NCI-H1417 treated with DMSO at 0.1 percent for 48 hours (cell line): ENCODE measurements at regions not wholly inside any gene's neighbourhood (a gene's known extent, or its start where the extent isn't known, plus 50 kb on each side); places are given as distances from the start of the nearest gene placed in this dataset.

Experiments used
- DNase-seq: peaks from one replicate; lab custom pipeline; 2025; lab: John Stamatoyannopoulos, UW

DNA sequence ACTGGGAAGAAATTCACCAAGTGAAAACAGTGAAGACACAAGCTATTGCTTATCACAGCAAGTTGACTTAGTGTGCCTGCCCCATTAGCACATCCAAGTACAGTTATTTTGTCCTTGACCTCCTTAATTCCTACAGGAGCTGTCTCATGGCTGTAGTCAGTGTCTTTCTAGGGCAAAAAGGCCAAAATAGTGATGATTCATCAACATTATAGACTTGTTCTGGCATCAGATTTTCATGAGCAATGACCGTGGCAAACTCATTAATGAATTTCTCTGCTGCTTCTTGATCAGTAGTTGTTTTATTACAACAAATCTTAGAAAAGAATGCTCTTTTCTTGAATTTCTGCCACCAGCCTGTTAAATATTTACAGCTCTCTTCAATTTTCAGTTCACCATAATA, 1169.3 kb upstream of the DDX18 start:
- no peak for DNase-seq

DNA sequence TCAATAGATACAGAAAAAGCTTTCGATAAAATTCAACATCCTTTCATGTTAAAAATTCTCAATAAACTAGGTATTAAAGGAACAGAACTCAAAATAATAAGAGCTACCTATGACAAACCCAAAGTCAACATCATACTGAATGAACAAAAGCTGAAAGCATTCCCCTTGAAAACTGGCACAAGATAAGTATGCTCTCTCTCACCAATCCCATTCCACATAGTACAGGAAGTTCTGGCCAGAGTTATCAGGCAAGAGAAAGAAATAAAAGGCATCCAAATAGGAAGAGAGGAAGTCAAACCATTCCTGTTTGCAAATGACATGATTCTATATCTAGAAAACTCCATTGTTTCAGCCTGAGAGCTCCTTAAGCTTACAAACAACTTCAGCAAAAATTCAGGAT, 1145.8 kb upstream of the DDX18 start:
- DNase-seq, result no peak

DNA sequence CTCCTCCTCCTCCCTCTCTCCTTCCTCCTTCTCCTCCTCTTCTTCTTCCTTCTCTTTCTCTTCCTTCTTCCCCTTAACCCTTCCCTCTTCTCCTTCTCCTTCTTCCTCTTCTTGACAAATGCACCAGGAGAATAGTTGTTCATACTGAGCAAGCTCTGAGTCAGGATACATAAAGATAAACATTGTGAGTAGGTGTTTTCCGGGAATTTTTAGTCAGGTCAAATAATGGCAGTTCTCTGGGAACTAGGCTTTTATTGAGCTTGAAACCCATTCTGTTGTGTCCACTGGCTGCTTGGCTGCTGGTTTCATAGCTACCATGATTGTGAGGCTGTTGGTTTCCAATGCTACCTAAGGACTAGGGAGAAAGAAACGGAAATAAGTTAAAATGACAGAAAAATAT, 1144.7 kb upstream of the DDX18 start:
- DNase-seq, result no peak

DNA sequence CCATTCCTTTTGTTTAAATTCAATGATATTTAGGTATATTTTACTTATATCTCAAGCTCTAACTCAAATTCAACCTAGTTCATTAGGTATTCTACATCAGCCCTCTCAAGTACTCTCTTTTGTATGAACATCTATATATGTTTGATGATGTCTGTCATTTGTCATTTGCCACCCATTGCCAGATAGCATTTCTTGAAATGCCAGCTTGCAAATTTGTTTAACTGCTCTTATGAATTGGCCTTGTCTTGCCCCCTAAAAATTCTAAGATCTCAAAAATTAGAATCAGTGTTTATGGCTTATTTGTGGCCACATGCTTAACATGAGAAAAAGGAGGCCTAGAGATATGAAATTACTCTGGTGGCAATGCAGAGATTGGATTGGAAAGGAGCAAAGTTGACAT, 1140.3 kb upstream of the DDX18 start:
- DNase-seq, result no peak

DNA sequence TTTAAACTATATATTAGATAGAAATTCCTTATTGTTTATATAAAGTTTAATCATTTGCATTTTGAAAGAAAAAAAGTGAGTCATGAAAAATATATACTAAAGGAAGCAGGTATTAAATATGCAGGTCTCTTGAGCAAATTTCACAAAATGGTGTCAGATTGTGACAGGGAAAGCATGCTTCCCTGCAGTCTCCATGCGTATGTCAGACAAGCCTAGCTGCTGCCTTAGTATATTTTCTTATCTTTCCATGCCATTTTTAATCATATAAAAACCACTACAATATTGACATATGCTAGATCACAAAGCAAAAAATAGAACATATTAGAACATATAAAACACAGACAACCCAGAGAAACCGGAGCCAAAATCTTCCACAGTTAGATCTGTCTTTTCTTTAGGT, 1137.7 kb upstream of the DDX18 start:
- DNase-seq, result no peak

DNA sequence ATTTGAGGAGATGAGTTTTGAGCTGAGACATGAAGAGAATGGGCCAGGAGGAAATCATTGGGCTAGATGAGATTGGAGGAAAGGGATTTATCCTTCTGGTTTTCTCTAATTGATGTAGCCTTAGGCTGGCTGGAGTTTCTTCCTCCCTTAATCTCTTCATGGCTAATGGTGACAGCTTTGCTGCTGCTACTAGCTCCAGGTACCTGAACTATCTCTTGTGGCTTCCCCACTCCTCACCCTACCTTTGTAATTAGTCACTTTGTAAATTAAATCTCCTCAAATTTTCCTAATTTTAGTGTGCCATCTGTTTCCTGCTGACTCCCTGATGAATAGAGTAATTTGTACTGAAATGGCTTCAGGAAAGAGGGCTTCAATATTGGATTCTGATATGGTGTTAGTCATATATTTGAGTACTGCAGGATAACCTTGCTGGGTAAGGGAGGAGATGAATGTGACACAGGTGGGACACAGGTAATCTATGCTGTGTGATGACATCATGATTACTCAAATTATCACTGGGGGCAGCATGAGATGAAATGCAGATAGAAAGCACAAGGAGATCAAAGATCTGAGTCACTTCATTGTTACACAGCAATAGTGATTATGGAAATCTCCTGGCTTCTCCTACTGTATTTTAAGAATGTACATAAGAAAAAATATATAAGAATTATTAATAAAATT, 1134.1 kb upstream of the DDX18 start:
- no peak for DNase-seq

DNA sequence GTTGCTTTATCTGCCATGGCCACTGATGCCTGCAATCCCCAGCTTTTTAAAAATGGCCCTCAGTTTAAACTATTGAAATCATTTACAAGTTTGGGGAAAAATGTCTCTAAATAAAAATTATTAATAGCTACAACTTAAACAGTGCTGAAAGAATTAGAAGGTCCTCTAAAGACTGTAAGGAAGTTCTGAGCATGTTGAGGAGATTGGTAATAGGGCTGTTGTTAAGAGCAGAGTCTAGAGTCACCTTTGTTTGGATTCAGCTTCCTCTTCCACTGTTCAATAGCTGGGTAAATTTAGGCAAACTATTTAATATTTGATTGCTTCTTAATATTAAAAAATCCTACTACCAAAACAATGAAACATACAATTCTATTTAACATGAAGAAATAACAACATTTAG, 1127.1 kb upstream of the DDX18 start:
- no peak for DNase-seq

DNA sequence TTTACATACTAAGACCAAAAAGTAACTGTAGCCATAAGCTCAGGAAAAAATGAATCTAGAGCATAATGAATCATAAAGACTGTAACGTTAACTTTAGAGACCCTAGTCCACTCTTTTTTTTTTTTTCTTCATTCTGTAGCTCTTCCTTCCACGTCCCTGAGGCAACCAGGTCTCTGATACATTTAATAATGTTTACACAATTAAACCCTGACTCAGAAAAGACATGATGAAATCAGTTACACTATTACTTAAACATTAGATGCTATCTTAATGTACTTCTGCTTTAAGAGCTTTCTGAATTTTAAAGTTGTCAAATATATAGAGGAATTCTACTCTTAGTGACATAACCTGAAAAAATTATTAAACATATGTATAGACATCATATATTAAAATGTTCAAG, 1121.5 kb upstream of the DDX18 start:
- DNase-seq, result no peak

DNA sequence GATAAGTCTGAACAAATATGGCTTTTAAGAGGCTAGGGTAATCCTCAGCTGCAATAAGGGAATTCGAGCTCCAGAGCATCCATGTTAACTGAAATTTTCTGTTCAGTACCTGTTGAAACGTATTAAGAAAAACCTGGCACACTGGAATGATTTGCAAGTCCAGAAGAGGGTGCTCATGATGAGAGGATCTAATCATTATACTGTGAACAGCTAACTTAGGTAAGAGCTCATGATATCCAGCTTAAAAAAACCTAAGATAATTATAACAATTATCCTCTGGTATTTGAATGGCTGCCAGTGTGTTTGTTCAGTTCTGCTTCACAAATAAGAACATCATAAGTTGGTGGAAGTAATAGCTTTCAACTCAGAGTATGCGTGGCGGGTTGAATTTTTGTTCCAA, 1118.3 kb upstream of the DDX18 start:
- DNase-seq, result no peak

DNA sequence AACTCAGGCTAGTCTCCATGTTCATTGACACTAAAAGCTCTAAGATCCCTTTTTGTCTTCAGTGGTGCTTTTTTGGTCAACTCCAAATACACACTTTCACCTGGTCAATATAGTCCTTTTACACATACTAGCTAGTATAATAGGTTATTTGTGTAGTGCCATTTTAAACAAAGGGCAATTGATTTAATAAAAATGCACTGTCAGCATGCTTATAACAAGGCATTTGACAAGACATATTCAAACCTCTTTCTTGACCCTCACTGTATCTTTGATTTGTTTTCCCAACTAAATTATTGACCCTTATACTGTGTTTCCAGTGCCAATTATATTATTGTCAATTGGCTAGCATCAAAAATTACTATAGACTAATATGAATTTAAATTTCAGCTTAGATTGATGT, 1117.6 kb upstream of the DDX18 start:
- no peak for DNase-seq

DNA sequence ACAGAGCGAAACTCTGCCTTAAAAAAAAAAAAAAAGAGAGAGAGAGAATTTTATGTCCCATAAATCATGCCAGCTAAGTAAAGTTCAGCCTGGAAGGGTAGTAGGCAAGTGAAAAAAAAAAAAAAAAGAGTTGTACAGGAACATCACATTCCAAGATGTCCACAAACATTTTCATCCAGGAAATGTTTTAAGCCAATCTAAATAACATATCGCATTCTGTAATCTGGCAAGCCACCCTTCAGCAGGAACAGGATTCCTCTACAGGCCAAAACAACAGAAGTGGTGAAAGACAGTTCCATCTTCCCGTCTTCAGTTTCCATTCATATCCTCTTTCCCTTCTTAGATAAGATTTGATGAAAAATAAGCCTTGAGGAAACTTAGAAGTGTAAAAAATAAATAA, 1108.1 kb upstream of the DDX18 start:
- no peak for DNase-seq

DNA sequence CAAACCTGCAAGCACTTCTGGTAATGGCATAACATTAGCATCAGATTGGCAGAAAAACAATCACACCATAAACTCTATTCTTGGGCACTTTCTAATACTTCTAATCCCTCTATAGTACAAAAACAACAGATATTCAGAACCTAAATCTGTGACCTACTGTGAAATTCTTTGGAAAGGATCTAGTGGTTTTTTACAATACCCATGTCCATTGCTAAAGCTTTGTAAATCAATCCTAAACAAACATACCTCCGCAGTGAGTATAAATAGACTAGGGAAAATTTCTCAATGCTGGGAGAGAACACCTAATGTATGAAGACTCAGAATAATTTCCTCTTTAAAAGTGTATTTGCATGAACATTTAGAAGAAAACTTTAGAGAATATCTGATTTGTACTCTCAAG, 1098.5 kb upstream of the DDX18 start:
- DNase-seq, result no peak

DNA sequence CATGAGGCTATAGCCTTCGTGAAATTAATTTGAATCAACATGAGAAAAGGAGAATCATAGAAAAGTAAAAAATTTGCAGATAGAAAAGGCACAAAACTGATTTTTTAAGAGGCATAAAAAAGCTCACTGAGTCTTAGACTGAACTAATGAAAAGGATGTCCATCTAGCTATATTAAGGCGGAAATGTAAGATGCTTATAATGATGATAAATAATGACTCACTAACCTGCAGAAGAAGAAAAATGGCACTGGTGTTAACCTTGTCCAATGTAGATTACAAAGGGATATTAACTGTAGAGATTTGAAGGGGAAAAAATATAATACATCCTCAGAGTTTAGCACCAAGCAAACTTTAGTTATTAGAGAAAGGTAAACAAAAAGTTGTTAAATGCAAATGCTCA, 1098.0 kb upstream of the DDX18 start:
- no peak for DNase-seq

DNA sequence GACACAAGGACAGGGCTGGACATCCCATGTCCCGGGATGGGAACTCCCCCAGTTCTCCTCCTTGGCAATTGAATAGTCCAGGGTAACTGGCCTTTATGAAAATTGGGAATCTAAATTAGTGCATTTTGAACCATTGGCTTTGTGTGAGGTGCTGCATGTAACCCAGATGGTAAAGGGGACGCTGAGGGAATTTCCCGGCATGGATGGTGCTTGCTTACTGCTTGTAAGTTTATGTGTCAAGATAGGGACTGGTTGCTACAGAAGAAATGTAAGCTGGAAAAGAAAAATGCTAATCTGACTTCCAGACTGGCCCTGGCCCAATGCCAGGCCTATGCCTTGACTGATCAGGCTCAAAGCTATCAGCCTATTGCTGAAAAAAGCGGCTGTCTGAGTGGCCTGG, 1096.7 kb upstream of the DDX18 start:
- DNase-seq, result no peak

DNA sequence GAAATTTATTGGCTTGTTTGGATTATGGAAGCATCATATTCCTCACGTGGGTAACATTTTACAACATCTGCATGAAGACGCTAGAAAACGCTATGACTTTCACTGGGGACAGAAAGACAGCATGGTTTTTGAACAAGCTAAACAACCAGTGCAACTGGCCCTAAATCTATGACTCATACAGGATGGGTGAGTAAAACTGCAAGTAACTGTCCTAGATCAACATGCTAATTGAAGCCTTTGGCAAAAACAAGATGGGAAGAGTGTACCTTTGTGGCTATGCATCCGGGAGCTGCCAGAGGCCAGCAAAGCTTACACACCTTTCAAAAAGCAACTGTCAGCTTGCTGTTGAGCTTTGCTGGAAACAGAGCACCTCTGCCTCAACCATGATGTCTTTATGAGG, 1096.0 kb upstream of the DDX18 start:
- DNase-seq, result no peak

DNA sequence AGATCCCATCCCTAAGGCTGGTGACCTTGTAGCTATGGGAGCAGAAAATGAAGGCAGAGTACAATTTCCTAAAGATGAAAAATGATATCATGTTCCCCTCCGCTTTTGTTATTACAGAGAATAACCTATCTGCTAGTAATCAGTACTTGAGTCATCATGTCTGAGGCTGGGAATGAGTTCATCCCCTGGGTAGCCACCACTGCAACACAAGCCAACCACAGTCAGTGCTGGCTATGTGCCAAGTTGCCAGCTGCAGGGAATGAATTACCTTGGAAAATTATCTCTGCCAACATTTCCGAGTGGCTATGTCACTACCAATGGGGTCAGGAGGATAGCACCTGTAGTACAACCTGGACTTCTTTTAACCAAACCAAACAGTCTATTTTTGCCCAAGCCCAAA, 1094.7 kb upstream of the DDX18 start:
- peak; percentile 24 for DNase-seq

DNA sequence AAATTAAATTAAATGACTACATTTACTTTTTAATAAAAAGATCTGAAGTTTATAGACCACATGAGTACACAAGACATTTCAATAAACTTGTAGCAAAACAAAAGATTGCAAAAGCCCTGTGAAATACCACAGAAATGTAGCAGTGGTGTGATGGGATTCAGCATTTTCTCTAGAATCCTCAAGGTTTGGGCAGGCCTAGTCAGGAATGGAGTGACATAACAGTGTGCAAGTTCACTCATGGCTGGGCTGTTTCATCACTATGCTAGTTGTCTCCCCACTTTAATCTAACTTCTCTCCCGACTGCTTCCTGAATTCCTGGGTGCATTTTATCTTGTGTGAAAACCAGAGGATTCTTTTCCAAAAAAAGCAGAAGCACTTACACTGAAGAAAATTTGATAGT, 1089.9 kb upstream of the DDX18 start:
- no peak for DNase-seq

DNA sequence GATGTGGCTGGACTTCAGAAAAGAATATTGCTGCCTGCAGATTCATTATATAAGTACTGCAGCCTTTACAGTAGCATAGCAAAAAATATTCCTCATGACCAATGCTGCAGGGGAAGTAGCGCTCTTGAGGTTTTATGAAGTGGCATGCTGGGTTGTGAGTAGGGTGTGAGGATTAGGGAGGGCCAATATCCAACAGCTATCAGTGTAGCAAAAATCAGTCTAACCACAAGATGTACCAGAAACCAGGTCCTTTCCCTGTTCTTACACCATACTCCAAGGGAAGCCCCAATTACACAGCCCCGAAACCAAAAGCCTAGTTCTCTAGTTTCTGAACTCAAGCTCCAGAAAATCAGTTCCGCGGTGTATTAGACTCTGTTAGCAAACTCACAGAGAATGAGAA, 1082.2 kb upstream of the DDX18 start:
- no peak for DNase-seq

DNA sequence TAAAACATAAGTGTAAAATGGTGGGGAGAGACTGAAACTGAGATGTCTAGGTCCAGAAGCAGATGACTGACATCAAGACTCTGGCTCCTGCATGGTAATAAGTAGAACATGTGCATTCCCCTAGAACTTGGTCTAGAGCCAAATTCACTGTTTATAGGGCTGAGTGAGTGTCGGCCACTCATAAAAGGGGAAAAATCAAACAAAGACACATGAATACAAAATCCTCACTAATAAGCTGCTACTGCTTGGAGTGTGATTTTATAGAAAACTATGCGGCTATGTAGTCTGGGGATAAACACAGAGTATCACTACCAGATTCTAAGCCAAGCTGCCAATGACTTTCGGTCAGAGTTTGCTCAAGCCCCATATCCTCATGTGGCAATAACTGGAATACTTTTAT, 1080.8 kb upstream of the DDX18 start:
- DNase-seq, result no peak

DNA sequence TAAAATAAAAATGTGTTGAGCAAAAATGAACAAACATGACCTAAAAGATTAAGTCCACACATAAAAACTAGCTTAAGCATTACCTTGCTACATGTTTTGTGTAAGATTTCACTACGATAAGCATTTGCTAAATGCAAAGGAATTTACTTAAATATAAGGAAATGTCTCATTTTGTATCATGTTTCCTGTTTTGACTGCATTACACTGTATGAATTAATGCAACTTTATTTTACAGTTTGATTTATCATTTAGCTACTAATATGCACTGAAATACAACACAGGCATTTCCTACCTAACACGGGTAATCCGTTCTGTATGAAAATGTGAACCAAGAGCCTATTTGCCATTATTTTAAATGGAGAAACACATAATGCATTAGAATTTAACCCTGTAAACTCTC, 1076.5 kb upstream of the DDX18 start:
- no peak for DNase-seq

DNA sequence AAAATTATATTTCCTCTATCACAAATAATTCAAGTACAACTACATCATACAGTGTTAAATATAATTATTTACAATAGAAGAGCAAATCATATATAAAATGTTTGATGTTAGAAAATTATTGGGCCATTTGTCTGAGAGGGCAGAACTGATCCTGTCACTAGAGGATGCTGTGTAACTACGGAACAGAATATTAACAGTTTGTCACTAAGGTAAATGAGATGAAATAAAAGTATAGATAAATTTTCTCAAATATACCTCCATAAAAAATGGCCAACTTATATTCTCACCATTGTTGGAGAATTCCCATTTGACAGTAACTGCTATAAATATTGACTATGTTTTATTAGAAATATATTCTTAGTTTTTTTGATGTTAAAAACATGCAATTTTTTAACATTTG, 1067.4 kb upstream of the DDX18 start:
- no peak for DNase-seq

DNA sequence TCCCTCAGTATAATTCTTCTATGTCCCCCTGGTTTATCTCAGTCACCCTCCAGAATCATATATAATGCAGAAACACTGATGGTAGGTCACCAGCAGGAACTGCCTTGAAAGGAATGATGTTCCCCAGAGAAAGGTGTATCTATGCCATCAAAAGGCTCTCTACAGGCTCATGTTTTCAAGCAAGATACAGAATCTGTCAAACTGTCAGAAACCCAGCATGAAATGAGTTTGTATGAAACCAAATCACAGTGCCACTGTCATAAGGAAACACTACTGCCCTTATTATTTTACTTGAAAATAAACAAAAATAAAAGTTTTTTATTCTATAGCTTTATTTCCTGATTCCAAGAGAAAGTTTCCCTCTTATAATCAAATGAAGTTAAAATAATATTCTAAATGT, 1064.5 kb upstream of the DDX18 start:
- DNase-seq, result no peak

DNA sequence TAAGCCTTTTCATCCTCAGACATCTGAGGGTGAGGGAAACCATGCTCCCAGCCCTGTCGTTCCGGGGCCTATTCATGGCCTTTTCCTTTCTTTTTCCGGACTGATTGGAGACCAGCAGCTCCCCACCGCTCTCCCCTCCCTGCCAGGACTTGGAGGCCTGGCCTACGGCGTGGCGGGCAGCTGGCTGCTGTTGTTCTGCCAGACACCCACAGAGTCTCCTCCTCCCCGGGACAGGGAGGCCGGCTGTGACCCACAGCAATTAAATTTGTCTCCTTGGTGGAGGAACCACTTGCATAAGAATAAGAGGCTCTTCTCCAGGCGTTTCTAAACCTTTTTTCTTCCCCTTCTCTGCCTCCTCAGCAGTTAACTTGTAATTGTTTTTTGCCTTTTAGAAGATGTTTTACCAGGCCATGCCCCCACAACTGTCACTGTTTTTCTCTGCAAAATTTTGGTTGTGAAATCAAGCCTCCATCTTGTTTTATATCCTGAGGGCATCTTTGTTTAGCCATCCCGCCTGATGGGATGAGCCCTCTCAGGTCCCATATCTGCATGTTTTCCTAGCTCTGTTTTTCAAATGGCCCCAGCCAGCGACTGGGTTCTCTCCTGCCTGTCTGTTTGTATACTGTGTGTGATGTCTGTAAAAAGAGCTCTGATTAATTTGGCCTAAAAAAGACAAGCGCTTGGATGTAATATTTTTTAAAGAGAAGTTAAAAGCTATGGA, 1060.0 kb upstream of the DDX18 start:
- no peak for DNase-seq

DNA sequence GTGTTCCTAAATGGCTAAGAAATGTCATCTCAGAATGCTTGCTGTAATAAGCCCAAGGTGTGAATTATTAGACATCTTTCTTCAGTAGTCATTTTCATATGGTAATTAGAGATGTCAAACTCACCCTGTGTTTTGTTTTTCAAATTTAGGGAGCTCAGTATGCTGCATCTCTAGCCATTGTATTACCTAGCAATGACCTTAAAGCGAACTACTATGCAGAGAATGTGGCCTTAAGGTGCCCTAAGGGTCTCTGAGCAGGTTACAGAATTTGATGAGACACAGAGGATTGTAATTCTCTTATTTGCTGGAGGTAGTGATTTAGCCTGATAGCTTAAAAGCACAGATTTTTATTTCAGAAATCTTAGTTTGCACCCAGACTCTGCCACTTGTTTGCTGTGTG, 1052.6 kb upstream of the DDX18 start:
- DNase-seq, result no peak
